GM23338 (cell line): ENCODE measurements at regions not wholly inside any gene's neighbourhood (a gene's known extent, or its start where the extent isn't known, plus 50 kb on each side); places are given as distances from the start of the nearest gene placed in this dataset.

Experiments used
- ATAC-seq: fragments of 200-7000 bp; cut with Tn5 transposase; 3 replicates; pipeline ENCODE4 v1.9.1; 2020
- DNase-seq: peaks from one replicate; pipeline ENCODE4 v3.0.0-alpha.2; 2015; ENCODE audit warnings: low spot score
- H2AFZ ChIP-seq: fragments of 200-600 bp; sonication (generic); 2 replicates; pipeline ENCODE4 v1.8.0; 2016; ENCODE audit warnings: antibody characterized with exemption, mild to moderate bottlenecking, moderate library complexity
- H3F3A ChIP-seq: fragments of 200-600 bp; sonication (generic); replicated peaks from 2 replicates; pipeline ENCODE4 v1.8.0; 2017; ENCODE audit warnings: antibody characterized with exemption, mixed run types, low read depth
- H3K27ac ChIP-seq: fragments of 200-600 bp; sonication (generic); 2 replicates; pipeline ENCODE4 v1.6.1; 2016; ENCODE audit warnings: low read depth
- H3K27me3 ChIP-seq: fragments of 200-600 bp; sonication (generic); 2 replicates; pipeline ENCODE4 v1.8.0; 2016; ENCODE audit warnings: mild to moderate bottlenecking, mixed run types, moderate library complexity; ENCODE audit not compliant: insufficient read depth
- H3K36me3 ChIP-seq: fragments of 200-600 bp; sonication (generic); 2 replicates; pipeline ENCODE4 v1.8.0; 2016; ENCODE audit warnings: mild to moderate bottlenecking; ENCODE audit not compliant: insufficient read depth
- H3K4me1 ChIP-seq: fragments of 200-600 bp; sonication (generic); 2 replicates; pipeline ENCODE4 v1.8.0; 2016; ENCODE audit warnings: mild to moderate bottlenecking, moderate library complexity; ENCODE audit not compliant: insufficient read depth
- H3K4me2 ChIP-seq: fragments of 200-600 bp; sonication (generic); 2 replicates; pipeline ENCODE4 v1.7.1; 2017; ENCODE audit warnings: mixed run types
- H3K4me3 ChIP-seq: fragments of 200-600 bp; sonication (generic); 2 replicates; pipeline ENCODE4 v1.6.1; 2016; ENCODE audit warnings: mixed run types
- H3K79me2 ChIP-seq: fragments of 200-600 bp; sonication (generic); replicated peaks from 2 replicates; pipeline ENCODE4 v1.8.0; 2017; ENCODE audit warnings: mild to moderate bottlenecking; ENCODE audit not compliant: insufficient read depth
- H3K9me2 ChIP-seq: fragments of 200-600 bp; sonication (generic); 2 replicates; pipeline ENCODE4 v1.8.0; 2017; ENCODE audit not compliant: insufficient read depth
- H4K20me1 ChIP-seq: fragments of 200-600 bp; sonication (generic); replicated peaks from 2 replicates; pipeline ENCODE4 v1.8.0; 2017; ENCODE audit warnings: mild to moderate bottlenecking; ENCODE audit not compliant: insufficient read depth
- H3K27ac Mint-ChIP-seq: 2 replicates; pipeline ENCODE4 v1.8.0; 2020; ENCODE audit warnings: inconsistent platforms, mild to moderate bottlenecking, moderate library complexity, mixed read lengths
- H3K27me3 Mint-ChIP-seq: 3 replicates; pipeline ENCODE4 v1.8.0; 2022; ENCODE audit warnings: low read depth, mild to moderate bottlenecking, moderate library complexity, mixed read lengths, inconsistent platforms; ENCODE audit not compliant: insufficient read depth, poor library complexity
- H3K36me3 Mint-ChIP-seq: 3 replicates; pipeline ENCODE4 v1.8.0; 2021; ENCODE audit warnings: low read depth, mild to moderate bottlenecking, inconsistent platforms, moderate library complexity, mixed read lengths
- H3K4me1 Mint-ChIP-seq: 3 replicates; pipeline ENCODE4 v1.8.0; 2020; ENCODE audit warnings: mild to moderate bottlenecking, inconsistent platforms, mixed read lengths
- H3K4me3 Mint-ChIP-seq: 3 replicates; pipeline ENCODE4 v1.8.0; 2021; ENCODE audit warnings: moderate library complexity, mild to moderate bottlenecking, inconsistent platforms, mixed read lengths
- H3K9me3 Mint-ChIP-seq: 3 replicates; pipeline ENCODE4 v1.8.0; 2020; ENCODE audit warnings: moderate library complexity, mild to moderate bottlenecking, inconsistent platforms, mixed read lengths
- CREB1 ChIP-seq: fragments of 250-450 bp; sonication (Bioruptor Pico); IDR thresholded peaks from 2 replicates; pipeline ENCODE4 v1.5.0; 2020; ENCODE audit warnings: low read depth, mild to moderate bottlenecking, moderate library complexity
- CTCF ChIP-seq, 2 experiments: fragments of 200-600 bp in 1 of 2; sonication (generic) in 1 of 2; conservative IDR thresholded peaks; 2 replicates each; pipeline versions ENCODE4 v1.5.1 to v1.6.1; 2016 to 2017; ENCODE audit warnings: antibody characterized with exemption in 2 of 2, low read depth in 2 of 2, mild to moderate bottlenecking in 2 of 2, moderate library complexity in 1 of 2
- ETS1 ChIP-seq: IDR thresholded peaks from 2 replicates; pipeline ENCODE4 v1.6.1; 2016; ENCODE audit warnings: antibody characterized with exemption
- EZH2 ChIP-seq: fragments of 200-600 bp; sonication (generic); IDR thresholded peaks from one replicate; pipeline ENCODE4 v1.8.0; 2017; ENCODE audit warnings: antibody characterized with exemption, mild to moderate bottlenecking, low read depth; ENCODE audit not compliant: unreplicated experiment
- EZH2phosphoT487 ChIP-seq: fragments of 200-600 bp; sonication (generic); IDR thresholded peaks from one replicate; pipeline ENCODE4 v1.8.1; 2018; ENCODE audit warnings: antibody characterized with exemption; ENCODE audit not compliant: unreplicated experiment
- JUNB ChIP-seq: IDR thresholded peaks from one replicate; pipeline ENCODE4 v1.6.1; 2016; ENCODE audit warnings: antibody characterized with exemption; ENCODE audit not compliant: unreplicated experiment
- NANOG ChIP-seq: IDR thresholded peaks from 2 replicates; pipeline ENCODE4 v1.6.1; 2016; ENCODE audit warnings: antibody characterized with exemption, borderline replicate concordance
- STAT1 ChIP-seq: IDR thresholded peaks from one replicate; pipeline ENCODE4 v1.6.1; 2016; ENCODE audit warnings: antibody characterized with exemption; ENCODE audit not compliant: unreplicated experiment
- ZNF114 ChIP-seq: fragments of 250-450 bp; sonication (Bioruptor Pico); IDR thresholded peaks from 2 replicates; pipeline ENCODE4 v1.5.0; 2020; ENCODE audit warnings: mild to moderate bottlenecking, moderate library complexity
- TF ChIP-seq, protein P1 (sequence below): fragments of 250-450 bp; sonication (Bioruptor Pico); IDR thresholded peaks from 2 replicates; pipeline ENCODE4 v1.5.0; 2020; ENCODE audit warnings: mild to moderate bottlenecking, moderate library complexity
- TF ChIP-seq, protein P2 (sequence below): IDR thresholded peaks from one replicate; pipeline ENCODE4 v1.6.1; 2018; ENCODE audit warnings: antibody characterized with exemption; ENCODE audit not compliant: unreplicated experiment

DNA sequence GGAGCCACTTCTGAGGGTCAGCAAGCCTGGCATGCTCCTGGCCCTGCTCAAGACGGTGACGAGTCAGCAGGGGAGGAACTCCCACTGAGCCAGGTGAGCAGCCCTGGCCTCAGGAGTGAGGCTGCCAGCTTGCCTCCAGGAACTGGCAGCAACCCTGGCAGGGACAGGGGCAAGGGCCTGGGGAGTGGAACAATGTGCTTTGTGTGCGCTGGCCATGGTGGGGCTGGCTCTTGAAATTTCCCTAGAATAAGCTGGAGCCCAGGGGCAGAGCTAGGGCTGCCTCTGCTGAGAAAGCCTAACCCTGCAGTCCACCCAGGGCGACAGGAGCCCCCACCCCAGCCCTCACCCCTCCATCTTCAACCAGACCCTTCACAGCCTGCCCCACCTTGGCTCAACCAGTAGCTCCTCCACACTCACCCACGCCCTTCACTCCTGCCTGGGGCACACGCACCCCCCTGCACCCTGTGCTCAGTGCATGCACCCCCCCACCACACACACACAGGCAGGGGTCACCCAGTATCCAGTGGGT, 88.0 kb downstream of the MRPL14 start (continued):
- TF ChIP-seq, protein P1, sequence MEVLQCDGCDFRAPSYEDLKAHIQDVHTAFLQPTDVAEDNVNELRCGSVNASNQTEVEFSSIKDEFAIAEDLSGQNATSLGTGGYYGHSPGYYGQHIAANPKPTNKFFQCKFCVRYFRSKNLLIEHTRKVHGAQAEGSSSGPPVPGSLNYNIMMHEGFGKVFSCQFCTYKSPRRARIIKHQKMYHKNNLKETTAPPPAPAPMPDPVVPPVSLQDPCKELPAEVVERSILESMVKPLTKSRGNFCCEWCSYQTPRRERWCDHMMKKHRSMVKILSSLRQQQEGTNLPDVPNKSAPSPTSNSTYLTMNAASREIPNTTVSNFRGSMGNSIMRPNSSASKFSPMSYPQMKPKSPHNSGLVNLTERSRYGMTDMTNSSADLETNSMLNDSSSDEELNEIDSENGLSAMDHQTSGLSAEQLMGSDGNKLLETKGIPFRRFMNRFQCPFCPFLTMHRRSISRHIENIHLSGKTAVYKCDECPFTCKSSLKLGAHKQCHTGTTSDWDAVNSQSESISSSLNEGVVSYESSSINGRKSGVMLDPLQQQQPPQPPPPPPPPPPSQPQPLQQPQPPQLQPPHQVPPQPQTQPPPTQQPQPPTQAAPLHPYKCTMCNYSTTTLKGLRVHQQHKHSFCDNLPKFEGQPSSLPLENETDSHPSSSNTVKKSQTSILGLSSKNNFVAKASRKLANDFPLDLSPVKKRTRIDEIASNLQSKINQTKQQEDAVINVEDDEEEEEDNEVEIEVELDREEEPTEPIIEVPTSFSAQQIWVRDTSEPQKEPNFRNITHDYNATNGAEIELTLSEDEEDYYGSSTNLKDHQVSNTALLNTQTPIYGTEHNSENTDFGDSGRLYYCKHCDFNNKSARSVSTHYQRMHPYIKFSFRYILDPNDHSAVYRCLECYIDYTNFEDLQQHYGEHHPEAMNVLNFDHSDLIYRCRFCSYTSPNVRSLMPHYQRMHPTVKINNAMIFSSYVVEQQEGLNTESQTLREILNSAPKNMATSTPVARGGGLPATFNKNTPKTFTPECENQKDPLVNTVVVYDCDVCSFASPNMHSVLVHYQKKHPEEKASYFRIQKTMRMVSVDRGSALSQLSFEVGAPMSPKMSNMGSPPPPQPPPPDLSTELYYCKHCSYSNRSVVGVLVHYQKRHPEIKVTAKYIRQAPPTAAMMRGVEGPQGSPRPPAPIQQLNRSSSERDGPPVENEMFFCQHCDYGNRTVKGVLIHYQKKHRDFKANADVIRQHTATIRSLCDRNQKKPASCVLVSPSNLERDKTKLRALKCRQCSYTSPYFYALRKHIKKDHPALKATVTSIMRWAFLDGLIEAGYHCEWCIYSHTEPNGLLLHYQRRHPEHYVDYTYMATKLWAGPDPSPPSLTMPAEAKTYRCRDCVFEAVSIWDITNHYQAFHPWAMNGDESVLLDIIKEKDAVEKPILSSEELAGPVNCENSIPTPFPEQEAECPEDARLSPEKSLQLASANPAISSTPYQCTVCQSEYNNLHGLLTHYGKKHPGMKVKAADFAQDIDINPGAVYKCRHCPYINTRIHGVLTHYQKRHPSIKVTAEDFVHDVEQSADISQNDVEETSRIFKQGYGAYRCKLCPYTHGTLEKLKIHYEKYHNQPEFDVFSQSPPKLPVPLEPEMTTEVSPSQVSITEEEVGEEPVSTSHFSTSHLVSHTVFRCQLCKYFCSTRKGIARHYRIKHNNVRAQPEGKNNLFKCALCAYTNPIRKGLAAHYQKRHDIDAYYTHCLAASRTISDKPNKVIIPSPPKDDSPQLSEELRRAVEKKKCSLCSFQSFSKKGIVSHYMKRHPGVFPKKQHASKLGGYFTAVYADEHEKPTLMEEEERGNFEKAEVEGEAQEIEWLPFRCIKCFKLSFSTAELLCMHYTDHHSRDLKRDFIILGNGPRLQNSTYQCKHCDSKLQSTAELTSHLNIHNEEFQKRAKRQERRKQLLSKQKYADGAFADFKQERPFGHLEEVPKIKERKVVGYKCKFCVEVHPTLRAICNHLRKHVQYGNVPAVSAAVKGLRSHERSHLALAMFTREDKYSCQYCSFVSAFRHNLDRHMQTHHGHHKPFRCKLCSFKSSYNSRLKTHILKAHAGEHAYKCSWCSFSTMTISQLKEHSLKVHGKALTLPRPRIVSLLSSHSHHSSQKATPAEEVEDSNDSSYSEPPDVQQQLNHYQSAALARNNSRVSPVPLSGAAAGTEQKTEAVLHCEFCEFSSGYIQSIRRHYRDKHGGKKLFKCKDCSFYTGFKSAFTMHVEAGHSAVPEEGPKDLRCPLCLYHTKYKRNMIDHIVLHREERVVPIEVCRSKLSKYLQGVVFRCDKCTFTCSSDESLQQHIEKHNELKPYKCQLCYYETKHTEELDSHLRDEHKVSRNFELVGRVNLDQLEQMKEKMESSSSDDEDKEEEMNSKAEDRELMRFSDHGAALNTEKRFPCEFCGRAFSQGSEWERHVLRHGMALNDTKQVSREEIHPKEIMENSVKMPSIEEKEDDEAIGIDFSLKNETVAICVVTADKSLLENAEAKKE (CRISPR knock-in tag): no peak
- TF ChIP-seq STAT1 (no peak), JUNB (no peak), CREB1 (CRISPR knock-in tag) (no peak)

DNA sequence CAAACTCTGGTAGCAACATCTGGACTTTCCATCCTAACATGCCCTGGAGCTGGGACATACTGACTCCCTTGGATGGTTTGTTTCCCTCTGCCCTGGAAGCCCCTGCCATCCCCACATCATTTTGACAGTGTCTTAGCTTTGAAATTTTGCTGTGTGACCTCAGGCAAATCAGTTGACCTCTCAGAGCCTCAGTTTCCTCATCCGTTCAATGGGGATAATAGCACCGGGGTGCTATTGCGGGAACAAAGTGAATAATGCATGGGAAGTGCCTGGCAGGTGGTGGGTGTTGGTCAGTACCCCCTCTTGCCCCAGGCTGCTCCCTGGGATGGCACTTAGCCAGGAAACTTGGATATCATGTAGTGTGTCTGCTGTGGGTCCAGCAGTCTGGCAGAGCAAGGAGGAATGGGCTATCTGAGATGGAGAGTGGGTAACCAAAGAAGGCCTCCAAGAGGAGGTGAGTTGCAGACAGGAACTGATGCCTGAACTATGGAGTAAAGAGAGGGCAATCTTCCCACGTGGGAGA, 88.6 kb downstream of the MRPL14 start:
- Histone ChIP-seq H2AFZ (no peak overlapping the region), H3K4me2 (no peak overlapping the region), H3F3A (no peaks in the 10 kb centered on the region), H4K20me1 (no peaks in the 10 kb centered on the region), H3K4me3 (no peak overlapping the region), H3K4me1 (peaks cover 18% of the 10 kb centered on the region), H3K36me3 (no peaks in the 10 kb centered on the region), H3K9me2 (no peaks in the 10 kb centered on the region), H3K27ac (no peak overlapping the region), H3K27me3 (no peaks in the 10 kb centered on the region), H3K79me2 (no peaks in the 10 kb centered on the region)
- Mint-ChIP-seq H3K36me3 (no peaks in the 10 kb centered on the region), H3K9me3 (no peaks in the 10 kb centered on the region), H3K4me3 (no peak overlapping the region), H3K27ac (no peak overlapping the region; the same call in 1 of the 2 replicates), H3K27me3 (peaks cover 15% of the 10 kb centered on the region), H3K4me1 (peaks cover 47% of the 10 kb centered on the region)
- ATAC-seq: no peak
- no peak for DNase-seq
- TF ChIP-seq EZH2 (no peak), ZNF114 (CRISPR knock-in tag) (no peak), CTCF (conservative IDR thresholded peaks at IDR 0.05; ENCODE audit: low read depth in 2 of 2) (no peak), ETS1 (no peak), NANOG (no peak), CREB1 (CRISPR knock-in tag) (no peak), EZH2phosphoT487 (no peak), STAT1 (no peak)
- TF ChIP-seq, protein P2, sequence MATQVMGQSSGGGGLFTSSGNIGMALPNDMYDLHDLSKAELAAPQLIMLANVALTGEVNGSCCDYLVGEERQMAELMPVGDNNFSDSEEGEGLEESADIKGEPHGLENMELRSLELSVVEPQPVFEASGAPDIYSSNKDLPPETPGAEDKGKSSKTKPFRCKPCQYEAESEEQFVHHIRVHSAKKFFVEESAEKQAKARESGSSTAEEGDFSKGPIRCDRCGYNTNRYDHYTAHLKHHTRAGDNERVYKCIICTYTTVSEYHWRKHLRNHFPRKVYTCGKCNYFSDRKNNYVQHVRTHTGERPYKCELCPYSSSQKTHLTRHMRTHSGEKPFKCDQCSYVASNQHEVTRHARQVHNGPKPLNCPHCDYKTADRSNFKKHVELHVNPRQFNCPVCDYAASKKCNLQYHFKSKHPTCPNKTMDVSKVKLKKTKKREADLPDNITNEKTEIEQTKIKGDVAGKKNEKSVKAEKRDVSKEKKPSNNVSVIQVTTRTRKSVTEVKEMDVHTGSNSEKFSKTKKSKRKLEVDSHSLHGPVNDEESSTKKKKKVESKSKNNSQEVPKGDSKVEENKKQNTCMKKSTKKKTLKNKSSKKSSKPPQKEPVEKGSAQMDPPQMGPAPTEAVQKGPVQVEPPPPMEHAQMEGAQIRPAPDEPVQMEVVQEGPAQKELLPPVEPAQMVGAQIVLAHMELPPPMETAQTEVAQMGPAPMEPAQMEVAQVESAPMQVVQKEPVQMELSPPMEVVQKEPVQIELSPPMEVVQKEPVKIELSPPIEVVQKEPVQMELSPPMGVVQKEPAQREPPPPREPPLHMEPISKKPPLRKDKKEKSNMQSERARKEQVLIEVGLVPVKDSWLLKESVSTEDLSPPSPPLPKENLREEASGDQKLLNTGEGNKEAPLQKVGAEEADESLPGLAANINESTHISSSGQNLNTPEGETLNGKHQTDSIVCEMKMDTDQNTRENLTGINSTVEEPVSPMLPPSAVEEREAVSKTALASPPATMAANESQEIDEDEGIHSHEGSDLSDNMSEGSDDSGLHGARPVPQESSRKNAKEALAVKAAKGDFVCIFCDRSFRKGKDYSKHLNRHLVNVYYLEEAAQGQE: no peak
